CD14-positive monocyte (primary cell): ENCODE measurements at regions not wholly inside any gene's neighbourhood (a gene's known extent, or its start where the extent isn't known, plus 50 kb on each side); places are given as distances from the start of the nearest gene placed in this dataset.

Experiments
- DNase-seq, 3 donors: peaks; one replicate each; pipeline ENCODE4 v3.0.0-alpha.2; 2011 to 2022
- H2AFZ ChIP-seq: 2 replicates; pipeline ENCODE4 v1.6.0; 2012; ENCODE audit warnings: mild to moderate bottlenecking, low read depth, low read length, inconsistent platforms; ENCODE audit not compliant: insufficient read depth, poor library complexity, severe bottlenecking
- H3K27ac ChIP-seq, 2 donors: 1 replicate in 1 of 2; 2 replicates in 1 of 2; pipeline ENCODE4 v1.5.1; 2012 to 2013; ENCODE audit warnings: low read length in 2 of 2, control low read depth in 1 of 2, inconsistent platforms in 1 of 2, low read depth in 1 of 2, mild to moderate bottlenecking in 1 of 2
- H3K27me3 ChIP-seq, 2 donors: one replicate each; pipeline versions ENCODE4 v1.6.0 to v1.6.1; 2011 to 2013; ENCODE audit warnings: low read length in 2 of 2; ENCODE audit not compliant: control insufficient read depth in 2 of 2, insufficient read depth in 2 of 2
- H3K36me3 ChIP-seq, 2 donors: replicated peaks in 1 of 2; 1 replicate in 1 of 2; 2 replicates in 1 of 2; pipeline versions ENCODE4 v1.5.1 to v1.6.1; 2012 to 2013; ENCODE audit warnings: low read length in 2 of 2, control low read depth in 1 of 2, inconsistent platforms in 1 of 2, mild to moderate bottlenecking in 1 of 2; ENCODE audit not compliant: insufficient read depth in 2 of 2, control insufficient read depth in 1 of 2
- H3K4me1 ChIP-seq, 2 donors: 1 replicate in 1 of 2; 2 replicates in 1 of 2; pipeline versions ENCODE4 v1.5.1 to v1.6.1; 2012 to 2013; ENCODE audit warnings: low read length in 2 of 2, control low read depth in 1 of 2, inconsistent platforms in 1 of 2, mild to moderate bottlenecking in 1 of 2, moderate library complexity in 1 of 2; ENCODE audit not compliant: insufficient read depth in 2 of 2, control insufficient read depth in 1 of 2
- H3K4me2 ChIP-seq: replicated peaks from 2 replicates; pipeline ENCODE3; 2012; ENCODE audit warnings: low read length, moderate library complexity, mild to moderate bottlenecking; ENCODE audit not compliant: poor library complexity, severe bottlenecking; ENCODE audit errors: extremely low read depth
- H3K4me3 ChIP-seq, 3 experiments: fragments of 200-600 bp in 1 of 3; sonication (generic) in 1 of 3; replicated peaks in 1 of 3; 1 replicate in 2 of 3; 2 replicates in 1 of 3; pipeline ENCODE4 v1.5.1; 2011 to 2013; ENCODE audit warnings: low read length in 3 of 3, mild to moderate bottlenecking in 3 of 3, control low read depth in 2 of 3, low read depth in 2 of 3, inconsistent platforms in 1 of 3, moderate library complexity in 1 of 3
- H3K79me2 ChIP-seq: 2 replicates; pipeline ENCODE4 v1.6.0; 2012; ENCODE audit warnings: mild to moderate bottlenecking, control low read depth, inconsistent platforms, low read length, moderate library complexity; ENCODE audit not compliant: insufficient read depth
- H3K9ac ChIP-seq: 2 replicates; pipeline ENCODE4 v1.6.0; 2017; ENCODE audit warnings: low read length, mild to moderate bottlenecking; ENCODE audit not compliant: insufficient read depth, poor library complexity, severe bottlenecking
- H3K9me3 ChIP-seq, 2 donors: replicated peaks in 1 of 2; 1 replicate in 1 of 2; 2 replicates in 1 of 2; pipeline versions ENCODE4 v1.5.1 to v1.6.1; 2012 to 2013; ENCODE audit warnings: low read length in 2 of 2, control low read depth in 1 of 2; ENCODE audit not compliant: control insufficient read depth in 1 of 2, insufficient read depth in 1 of 2
- H4K20me1 ChIP-seq: 2 replicates; pipeline ENCODE4 v1.6.0; 2012; ENCODE audit warnings: mild to moderate bottlenecking, low read length, control low read depth, moderate library complexity; ENCODE audit not compliant: insufficient read depth
- H3K27ac Mint-ChIP-seq, 7 donors: one replicate each; pipeline ENCODE4 v1.8.0; 2020; ENCODE audit warnings: mild to moderate bottlenecking in 7 of 7, mixed read lengths in 7 of 7, moderate library complexity in 6 of 7, inconsistent platforms in 2 of 7
- H3K27me3 Mint-ChIP-seq, 3 donors: one replicate each; pipeline ENCODE4 v1.8.0; 2021 to 2022; ENCODE audit warnings: low read depth in 3 of 3, mild to moderate bottlenecking in 3 of 3, mixed read lengths in 3 of 3, moderate library complexity in 3 of 3, inconsistent platforms in 1 of 3
- H3K36me3 Mint-ChIP-seq, 2 donors: one replicate each; pipeline ENCODE4 v1.8.0; 2020; ENCODE audit warnings: mixed read lengths in 2 of 2, inconsistent platforms in 1 of 2, mild to moderate bottlenecking in 1 of 2
- H3K4me1 Mint-ChIP-seq: one replicate; pipeline ENCODE4 v1.8.0; 2020; ENCODE audit warnings: mild to moderate bottlenecking, mixed read lengths
- H3K4me3 Mint-ChIP-seq, 2 donors: one replicate each; pipeline ENCODE4 v1.8.0; 2020; ENCODE audit warnings: mild to moderate bottlenecking in 2 of 2, mixed read lengths in 2 of 2, moderate library complexity in 1 of 2
- H3K9me3 Mint-ChIP-seq, 7 donors: one replicate each; pipeline ENCODE4 v1.8.0; 2020 to 2022; ENCODE audit warnings: mixed read lengths in 7 of 7, mild to moderate bottlenecking in 6 of 7, moderate library complexity in 6 of 7, inconsistent platforms in 2 of 7
- CTCF ChIP-seq: fragments of 200-600 bp; IDR thresholded peaks from one replicate; pipeline ENCODE4 v1.8.0; 2022; ENCODE audit warnings: antibody characterized with exemption, mild to moderate bottlenecking
- WGBS: methylation state at CpG from one replicate; pipeline ENCODE4 v1.1.5; 2013; ENCODE audit warnings: missing lambda C conversion rate; ENCODE audit not compliant: insufficient coverage; 5-methylcytosine and 5-hydroxymethylcytosine counted together
- intact Hi-C, 2 donors: fragments of 100-400 bp; cut with micrococcal nuclease; formaldehyde crosslinking; loops; one replicate each; pipeline versions ENCODE4 v1.15.0 to v1.15.1; 2023

GRCh38 chr5:118042076-118042475 lies 946.3 kb downstream of the DTWD2 start:
- H3K4me3 Mint-ChIP-seq: no peak overlapping the region
- no peak overlapping the region for H3K27ac Mint-ChIP-seq
- intact Hi-C loops: no loop called here
- H3K9me3 Mint-ChIP-seq: peaks cover 0 to 4% (median 0%) of the 10 kb centered on the region in 7 donors
- Histone ChIP-seq H3K79me2 (no peaks in the 10 kb centered on the region), H3K4me1 (no peaks in the 10 kb centered on the region), H2AFZ (no peak overlapping the region), H3K9me3 (no peaks in the 10 kb centered on the region), H3K27ac (no peak overlapping the region), H4K20me1 (no peaks in the 10 kb centered on the region), H3K4me3 (no peak overlapping the region), H3K27me3 (no peaks in the 10 kb centered on the region), H3K4me2 (no peak overlapping the region), H3K36me3 (no peaks in the 10 kb centered on the region), H3K9ac (no peak overlapping the region)
- no peak for DNase-seq
- H3K4me1 Mint-ChIP-seq: no peaks in the 10 kb centered on the region
- H3K36me3 Mint-ChIP-seq: no peaks in the 10 kb centered on the region
- no peak for TF ChIP-seq CTCF
- no peaks in the 10 kb centered on the region for H3K27me3 Mint-ChIP-seq
- no CpG with 5 or more reads among the region's 2 CpGs for WGBS

- Histone ChIP-seq H3K4me1 (no peaks in the 10 kb centered on the region), H3K27ac (no peak overlapping the region), H3K9ac (no peak overlapping the region), H3K27me3 (no peaks in the 10 kb centered on the region), H3K4me2 (no peak overlapping the region), H3K4me3 (no peak overlapping the region), H3K9me3 (no peaks in the 10 kb centered on the region), H2AFZ (no peak overlapping the region), H3K36me3 (no peaks in the 10 kb centered on the region), H4K20me1 (no peaks in the 10 kb centered on the region), H3K79me2 (no peaks in the 10 kb centered on the region)
- Mint-ChIP-seq H3K4me1 (no peaks in the 10 kb centered on the region), H3K4me3 (no peak overlapping the region), H3K27me3 (no peaks in the 10 kb centered on the region), H3K27ac (no peak overlapping the region), H3K9me3 (peaks cover 0 to under 1% (median 0%) of the 10 kb centered on the region in 7 donors), H3K36me3 (no peaks in the 10 kb centered on the region)
- no peak for TF ChIP-seq CTCF
- no CpG with 5 or more reads among the region's 1 CpG for WGBS
- DNase-seq: no peak
- intact Hi-C loops: no loop called here
These were observed 947.9 kb downstream of the DTWD2 start for GRCh38 chr5:118040496-118040895.
